ENCODE measurements at regions not wholly inside any gene's neighbourhood (a gene's known extent, or its start where the extent isn't known, plus 50 kb on each side); places are given as distances from the start of the nearest gene placed in this dataset.

- no peaks in the 10 kb centered on the region for H3K9me3 ChIP-seq (replicated peaks; ENCODE audit: control insufficient read depth, insufficient read depth, low read depth, low read length)
- ChIA-PET POLR2A (no interaction called here), CTCF (ENCODE audit: low intra/inter-chr PET ratio) (no interaction called here)
- no TSS peak for BruUV-seq (replicated peaks)
- DNase-seq (ENCODE audit: extremely low read depth in 1 of 4, low spot score in 3 of 4) (no peak), ATAC-seq (no peak), FAIRE-seq (no peak)
- H3K4me1 ChIP-seq (replicated peaks in 1 of 2; ENCODE audit: control insufficient read depth in 2 of 2, insufficient read depth in 2 of 2, low read length in 2 of 2) = no peaks in the 10 kb centered on the region
- no peaks in the 10 kb centered on the region for H3K36me3 ChIP-seq (ENCODE audit: control insufficient read depth, insufficient read depth, low read length)
- WGBS (ENCODE audit: insufficient coverage, low coverage, missing lambda C conversion rate) = 0% methylated on average over 5 of the region's 5 CpGs
- H3K79me2 ChIP-seq (ENCODE audit: control insufficient read depth, insufficient read depth, low read length) = no peaks in the 10 kb centered on the region
- H3K27me3 ChIP-seq (ENCODE audit: control insufficient read depth in 2 of 2, insufficient read depth in 2 of 2, low read length in 2 of 2) = no peaks in the 10 kb centered on the region
- H3K9ac ChIP-seq (ENCODE audit: insufficient read depth in 1 of 2, low read depth in 2 of 2, low read length in 2 of 2) = no peak overlapping the region
- in situ Hi-C loops (cut with MboI) (no loop called here), intact Hi-C loops (cut with micrococcal nuclease) (no loop called here)
- H3K27ac ChIP-seq (ENCODE audit: extremely low read depth, low read depth, low read length) = no peak overlapping the region
- H3K4me3 ChIP-seq = no peak overlapping the region
- no peaks in the 10 kb centered on the region for H3K9me1 ChIP-seq (ENCODE audit: control insufficient read depth, insufficient read depth, low read length)
- H3K4me2 ChIP-seq (ENCODE audit: insufficient read depth, low read length) = no peak overlapping the region
- H4K20me1 ChIP-seq (replicated peaks; ENCODE audit: control insufficient read depth, insufficient read depth, low read length) = no peaks in the 10 kb centered on the region
- H2AFZ ChIP-seq (ENCODE audit: low read depth, low read length) = no peak overlapping the region
- TF ChIP-seq ZNF431 (CRISPR knock-in tag; IDR thresholded peaks at IDR 0.05) (no peak), SMARCB1 (IDR thresholded peaks at IDR 0.05; ENCODE audit: insufficient read length, low read depth) (no peak), SMC3 (conservative IDR thresholded peaks at IDR 0.05; ENCODE audit: insufficient read depth, low read depth, low read length) (no peak), STAT5A (IDR thresholded peaks at IDR 0.05; ENCODE audit: borderline replicate concordance, low read length) (no peak), BDP1 (IDR thresholded peaks at IDR 0.05; ENCODE audit: insufficient read depth, insufficient read length) (no peak), TFAP4 (CRISPR knock-in tag; IDR thresholded peaks at IDR 0.05; ENCODE audit: borderline replicate concordance) (no peak), MBD2 (IDR thresholded peaks at IDR 0.05; ENCODE audit: borderline replicate concordance, low read depth) (no peak), ZNF764 (CRISPR knock-in tag; IDR thresholded peaks at IDR 0.05; ENCODE audit: low read depth) (no peak), RNF2 (IDR thresholded peaks at IDR 0.05) (no peak), PML (IDR thresholded peaks at IDR 0.05; ENCODE audit: low read length) (no peak), MECOM (CRISPR knock-in tag; IDR thresholded peaks at IDR 0.05) (no peak), CUX1 (CRISPR knock-in tag; IDR thresholded peaks at IDR 0.05) (no peak), ZFP36 (IDR thresholded peaks at IDR 0.05; ENCODE audit: low read depth, low read length, partially characterized antibody) (no peak), CLOCK (CRISPR knock-in tag; IDR thresholded peaks at IDR 0.05; ENCODE audit: borderline replicate concordance) (no peak), FUS (optimal IDR thresholded peaks at IDR 0.05; ENCODE audit: low read depth, low read length) (no peak)
Observed at GRCh38 chr4:155530857-155531256, 135.8 kb upstream of the GUCY1A1 start.

Measured in K562 (cell line).